DND-41 (cell line): ENCODE measurements at regions not wholly inside any gene's neighbourhood (a gene's known extent, or its start where the extent isn't known, plus 50 kb on each side); places are given as distances from the start of the nearest gene placed in this dataset.

Source experiments
- CTCF ChIP-seq: IDR thresholded peaks from 2 replicates; pipeline ENCODE4 v1.5.1; 2012; ENCODE audit warnings: borderline replicate concordance, low read length, moderate library complexity, mild to moderate bottlenecking; ENCODE audit not compliant: poor library complexity, severe bottlenecking; ENCODE audit errors: extremely low read depth
- EZH2 ChIP-seq: IDR thresholded peaks from 3 replicates; pipeline ENCODE4 v1.6.1; 2012; ENCODE audit warnings: borderline replicate concordance, low read depth, mild to moderate bottlenecking, moderate library complexity, low read length, inconsistent platforms; ENCODE audit not compliant: severe bottlenecking

DNA sequence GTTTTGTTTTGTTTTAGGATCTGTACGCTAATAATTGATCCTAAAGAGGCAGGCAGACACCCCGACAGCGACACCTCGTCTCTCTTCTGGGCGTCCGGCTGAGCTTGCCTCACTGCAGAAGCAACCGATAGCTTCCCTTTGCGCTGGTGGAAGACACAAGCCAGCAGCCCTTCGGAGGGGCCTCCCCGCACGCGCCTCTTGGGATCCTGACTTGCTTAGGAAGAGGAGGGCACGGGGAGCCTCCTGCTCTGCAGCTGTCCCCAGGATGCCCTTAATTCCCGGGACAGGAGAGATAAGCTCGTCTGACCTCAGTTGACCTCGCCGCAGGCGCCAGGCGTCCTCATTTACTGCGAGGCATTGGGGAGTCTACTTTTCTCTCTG is 94.0 kb downstream of the CD83 start:
- TF ChIP-seq CTCF, result no peak
- TF ChIP-seq EZH2, result no peak
